BLaER1 (cell line): ENCODE measurements at regions not wholly inside any gene's neighbourhood (a gene's known extent, or its start where the extent isn't known, plus 50 kb on each side); places are given as distances from the start of the nearest gene placed in this dataset.

Experiments used
- H3K27ac ChIP-seq: shearing (Covaris generic); formaldehyde crosslinking; 2 replicates; pipeline ENCODE4 v1.8.1; 2022
- H3K27me3 ChIP-seq: shearing (Covaris generic); formaldehyde crosslinking; 2 replicates; pipeline ENCODE4 v1.8.1; 2022
- H3K36me3 ChIP-seq: shearing (Covaris generic); formaldehyde crosslinking; 2 replicates; pipeline ENCODE4 v1.8.1; 2022
- H3K4me1 ChIP-seq: shearing (Covaris generic); formaldehyde crosslinking; 2 replicates; pipeline ENCODE4 v1.8.1; 2022
- H3K4me2 ChIP-seq: shearing (Covaris generic); formaldehyde crosslinking; 2 replicates; pipeline ENCODE4 v1.8.1; 2022
- H3K4me3 ChIP-seq: shearing (Covaris generic); formaldehyde crosslinking; 2 replicates; pipeline ENCODE4 v1.8.1; 2022
- H3K9ac ChIP-seq: shearing (Covaris generic); formaldehyde crosslinking; 2 replicates; pipeline ENCODE4 v1.8.1; 2022
- H3K9me3 ChIP-seq: shearing (Covaris generic); formaldehyde crosslinking; 2 replicates; pipeline ENCODE4 v1.8.1; 2022
- H4K20me1 ChIP-seq: shearing (Covaris generic); formaldehyde crosslinking; 2 replicates; pipeline ENCODE4 v1.8.1; 2022
- Cebpa-rat ChIP-seq: shearing (Covaris generic); IDR thresholded peaks from 2 replicates; pipeline ENCODE4 v1.8.1; 2022

GRCh38 chr4:145301386-145302080, 121.1 kb upstream of the OTUD4 start:
- peak; percentile 22; the same call in 1 of the 2 replicates for TF ChIP-seq Cebpa-rat
- no peak overlapping the region for H3K9ac ChIP-seq
- peak overlapping the region; percentile 84 for H3K4me2 ChIP-seq
- peak overlapping the region; percentile 74 for H3K27ac ChIP-seq
- no peaks in the 10 kb centered on the region; the same call in 1 of the 2 replicates for H3K36me3 ChIP-seq
- no peak overlapping the region for H3K4me3 ChIP-seq
- no peaks in the 10 kb centered on the region for H4K20me1 ChIP-seq
- H3K27me3 ChIP-seq: no peaks in the 10 kb centered on the region
- H3K4me1 ChIP-seq: peaks cover 75% of the 10 kb centered on the region
- H3K9me3 ChIP-seq: peaks cover 33% of the 10 kb centered on the region

DNA sequence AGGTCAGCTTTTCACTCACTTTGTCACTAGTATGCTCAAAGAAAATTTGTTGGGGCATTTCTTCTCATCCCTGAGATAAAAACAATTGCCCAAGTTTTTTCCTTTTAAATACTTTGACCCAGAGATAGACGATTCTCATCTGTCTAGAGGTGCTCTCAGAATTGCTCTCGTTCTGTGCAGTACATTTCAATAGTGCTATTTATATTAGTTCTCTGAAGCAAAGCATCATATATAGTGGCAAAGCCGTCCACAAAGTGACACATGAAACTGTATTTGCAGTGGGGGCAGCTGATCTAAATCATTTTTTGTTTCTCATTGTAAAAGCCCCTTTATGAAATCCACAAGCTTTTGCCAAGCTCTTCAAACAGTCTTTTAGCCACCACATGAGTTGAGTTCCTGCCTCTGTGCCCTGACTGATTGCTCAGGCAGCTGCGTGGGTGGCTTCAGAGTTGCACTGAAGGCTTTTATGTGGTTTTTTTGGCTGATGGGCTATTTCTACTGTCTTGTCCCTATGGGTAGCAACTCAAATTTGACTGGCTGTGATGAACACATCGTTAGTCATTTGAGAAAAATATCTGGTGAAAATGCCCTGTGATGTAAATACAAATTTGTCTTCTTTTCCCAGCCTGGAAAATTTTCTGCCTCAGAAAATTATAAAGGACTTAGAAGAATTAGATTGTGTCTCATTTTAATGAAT, 119.1 kb upstream of the OTUD4 start:
- Histone ChIP-seq H3K9ac (peak overlapping the region; percentile 59), H3K27ac (peak overlapping the region; percentile 78), H3K36me3 (no peaks in the 10 kb centered on the region; the same call in 1 of the 2 replicates), H4K20me1 (no peaks in the 10 kb centered on the region), H3K9me3 (peaks cover 32% of the 10 kb centered on the region), H3K27me3 (no peaks in the 10 kb centered on the region), H3K4me2 (peak overlapping the region; percentile 84), H3K4me1 (peaks cover 62% of the 10 kb centered on the region), H3K4me3 (peak overlapping the region; percentile 32)
- peak; percentile 89 for TF ChIP-seq Cebpa-rat

DNA sequence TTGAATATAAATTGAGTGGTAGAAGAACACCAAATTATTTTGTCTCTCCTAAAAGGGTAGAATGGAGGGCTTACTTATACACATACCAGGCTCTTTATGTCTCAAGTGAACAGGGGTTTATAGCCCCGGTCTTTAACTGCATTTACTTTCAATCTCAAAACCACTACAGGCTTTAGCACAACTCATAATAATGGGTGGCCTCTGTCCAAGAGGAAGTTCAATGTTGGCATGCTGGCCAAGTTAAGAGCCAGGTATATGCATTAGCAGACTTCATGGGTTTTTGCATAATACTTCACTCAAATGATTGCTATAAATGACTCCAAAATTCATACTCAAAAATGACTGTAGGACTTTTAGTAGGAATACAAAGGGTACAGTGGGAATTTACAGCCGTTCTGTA, 118.5 kb upstream of the OTUD4 start:
- no peak for TF ChIP-seq Cebpa-rat
- H4K20me1 ChIP-seq: no peaks in the 10 kb centered on the region
- H3K4me2 ChIP-seq: peak overlapping the region; percentile 84
- H3K27me3 ChIP-seq: no peaks in the 10 kb centered on the region
- H3K9ac ChIP-seq: peak overlapping the region; percentile 59
- H3K27ac ChIP-seq: peak overlapping the region; percentile 78
- peaks cover 62% of the 10 kb centered on the region for H3K4me1 ChIP-seq
- peaks cover 25% of the 10 kb centered on the region for H3K9me3 ChIP-seq
- peak overlapping the region; percentile 32; the same call in 1 of the 2 replicates for H3K4me3 ChIP-seq
- H3K36me3 ChIP-seq: no peaks in the 10 kb centered on the region; the same call in 1 of the 2 replicates

- peak overlapping the region; percentile 84 for H3K4me2 ChIP-seq
- peaks cover 56% of the 10 kb centered on the region for H3K4me1 ChIP-seq
Observed at GRCh38 chr4:145297556-145297955, 117.2 kb upstream of the OTUD4 start.

DNA sequence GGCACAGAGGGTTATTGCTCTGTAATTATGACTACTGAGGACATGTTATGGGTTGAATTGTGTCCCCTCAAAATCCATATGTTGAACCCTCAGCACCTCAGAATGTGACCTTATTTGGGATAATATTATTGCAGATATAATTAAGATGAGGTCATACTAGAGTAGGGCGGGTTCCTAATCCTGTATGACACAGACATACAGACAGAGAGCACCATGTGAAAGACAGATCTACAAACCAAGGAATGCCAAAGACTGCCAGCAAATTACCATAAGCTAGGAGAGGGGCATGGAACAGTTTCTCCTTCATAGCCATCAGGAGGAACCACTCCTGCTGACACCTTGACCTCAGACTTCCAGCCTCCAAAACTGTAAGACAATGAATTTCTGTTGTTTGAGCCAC, 115.2 kb upstream of the OTUD4 start:
- no peak overlapping the region for H3K4me2 ChIP-seq
- H3K9ac ChIP-seq: no peak overlapping the region
- H3K9me3 ChIP-seq: peaks cover 21% of the 10 kb centered on the region
- no peak overlapping the region for H3K4me3 ChIP-seq
- no peaks in the 10 kb centered on the region for H4K20me1 ChIP-seq
- no peaks in the 10 kb centered on the region for H3K36me3 ChIP-seq
- H3K4me1 ChIP-seq: peaks cover 36% of the 10 kb centered on the region
- no peaks in the 10 kb centered on the region for H3K27me3 ChIP-seq
- no peak for TF ChIP-seq Cebpa-rat
- no peak overlapping the region for H3K27ac ChIP-seq

More at GRCh38 chr4:145297556-145297955, 117.2 kb upstream of the OTUD4 start:
- Histone ChIP-seq H3K9ac (peak overlapping the region; percentile 28; the same call in 1 of the 2 replicates), H3K9me3 (peaks cover 20% of the 10 kb centered on the region), H3K27me3 (no peaks in the 10 kb centered on the region), H3K4me3 (peak overlapping the region; percentile 26; the same call in 1 of the 2 replicates), H3K36me3 (no peaks in the 10 kb centered on the region; the same call in 1 of the 2 replicates), H4K20me1 (no peaks in the 10 kb centered on the region), H3K27ac (peak overlapping the region; percentile 78)
- TF ChIP-seq Cebpa-rat: no peak

DNA sequence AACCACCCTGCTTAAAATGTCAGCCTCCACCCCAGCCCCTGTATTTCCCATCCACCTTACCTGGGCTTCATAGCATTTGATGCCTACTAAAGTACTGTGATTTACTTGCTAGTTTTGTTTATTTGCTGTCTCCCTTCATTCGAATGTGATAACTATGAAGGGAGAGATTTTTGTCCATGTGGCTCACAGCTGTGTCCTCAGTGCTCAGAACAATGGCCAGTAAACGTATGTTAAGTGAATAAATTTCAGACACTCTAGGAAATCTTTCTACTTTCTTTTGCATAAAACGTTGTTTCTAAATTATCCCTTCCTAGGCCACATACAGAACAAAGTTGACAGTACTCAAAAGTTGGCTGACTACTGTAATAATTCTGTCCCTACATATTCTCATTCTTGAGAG, 114.7 kb upstream of the OTUD4 start:
- no peak overlapping the region for H3K4me3 ChIP-seq
- no peak overlapping the region for H3K27ac ChIP-seq
- H3K9me3 ChIP-seq: peaks cover 21% of the 10 kb centered on the region
- H3K9ac ChIP-seq: no peak overlapping the region
- H3K4me2 ChIP-seq: no peak overlapping the region
- H3K4me1 ChIP-seq: peaks cover 31% of the 10 kb centered on the region
- H3K36me3 ChIP-seq: no peaks in the 10 kb centered on the region
- H4K20me1 ChIP-seq: no peaks in the 10 kb centered on the region
- no peaks in the 10 kb centered on the region for H3K27me3 ChIP-seq
- TF ChIP-seq Cebpa-rat: no peak

DNA sequence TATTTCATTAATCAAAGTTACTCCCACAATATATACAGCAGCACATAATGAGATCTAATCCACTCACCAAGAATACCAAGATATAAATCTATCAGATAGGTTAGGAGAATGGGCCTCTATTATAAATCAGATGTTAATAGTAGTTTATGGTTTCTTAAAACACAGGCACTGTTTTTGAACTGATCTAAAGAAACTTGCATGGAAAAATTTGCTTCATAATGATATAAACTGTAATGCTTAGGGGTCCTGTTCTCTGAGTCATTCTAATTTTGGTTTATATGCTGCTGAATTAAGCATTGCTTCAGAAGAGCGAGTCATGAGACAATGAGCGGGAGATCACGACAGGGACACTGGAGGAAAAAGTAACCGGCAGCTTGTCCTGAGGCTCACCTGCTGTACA, 113.3 kb upstream of the OTUD4 start:
- no peak for TF ChIP-seq Cebpa-rat
- H3K4me2 ChIP-seq: no peak overlapping the region
- H3K27ac ChIP-seq: no peak overlapping the region
- H3K4me3 ChIP-seq: no peak overlapping the region
- no peaks in the 10 kb centered on the region for H4K20me1 ChIP-seq
- no peak overlapping the region for H3K9ac ChIP-seq
- no peaks in the 10 kb centered on the region for H3K27me3 ChIP-seq
- peaks cover 21% of the 10 kb centered on the region for H3K9me3 ChIP-seq
- no peaks in the 10 kb centered on the region for H3K36me3 ChIP-seq
- H3K4me1 ChIP-seq: peaks cover 20% of the 10 kb centered on the region

GRCh38 chr4:145290955-145291354, 110.6 kb upstream of the OTUD4 start:
- no peak overlapping the region for H3K4me2 ChIP-seq
- no peaks in the 10 kb centered on the region for H4K20me1 ChIP-seq
- TF ChIP-seq Cebpa-rat: no peak
- H3K27ac ChIP-seq: no peak overlapping the region
- H3K9ac ChIP-seq: no peak overlapping the region
- no peaks in the 10 kb centered on the region for H3K27me3 ChIP-seq
- H3K36me3 ChIP-seq: no peaks in the 10 kb centered on the region
- H3K4me3 ChIP-seq: no peak overlapping the region
- peaks cover 17% of the 10 kb centered on the region for H3K9me3 ChIP-seq
- no peaks in the 10 kb centered on the region for H3K4me1 ChIP-seq

DNA sequence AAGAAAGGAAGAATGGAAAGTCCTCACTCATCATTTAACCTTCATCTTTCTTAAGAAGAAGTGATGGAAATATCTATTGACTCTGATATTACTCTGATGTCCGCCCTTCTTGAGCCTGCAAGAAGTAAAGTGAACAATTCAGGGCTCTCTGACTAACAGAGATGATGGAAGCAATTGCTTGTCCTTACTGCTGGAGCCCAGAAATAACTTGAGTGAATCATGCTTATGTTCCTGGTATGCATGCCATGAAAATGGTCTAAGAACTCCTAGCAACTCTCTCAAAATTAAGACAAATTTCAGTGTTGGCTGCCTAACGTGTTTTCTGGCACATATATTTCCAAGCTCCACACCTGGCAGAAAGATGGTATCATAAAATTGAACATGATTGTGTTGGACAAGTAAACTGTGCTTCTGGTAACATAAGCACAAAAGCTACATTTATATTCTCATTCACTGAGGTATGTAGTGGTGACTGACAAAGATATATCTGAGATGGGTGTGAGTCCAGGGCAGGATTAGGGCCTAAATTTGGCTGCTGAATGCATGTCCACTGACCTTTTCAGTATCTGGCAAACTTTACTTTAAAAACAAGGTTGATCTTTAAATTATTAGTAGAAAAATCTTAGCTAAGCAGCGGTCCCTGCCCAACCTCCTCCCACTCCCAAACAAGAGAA, 109.2 kb upstream of the OTUD4 start:
- Histone ChIP-seq H3K9me3 (peaks cover 9% of the 10 kb centered on the region), H3K4me1 (no peaks in the 10 kb centered on the region), H3K4me2 (no peak overlapping the region), H4K20me1 (no peaks in the 10 kb centered on the region), H3K27me3 (no peaks in the 10 kb centered on the region), H3K27ac (no peak overlapping the region), H3K36me3 (no peaks in the 10 kb centered on the region), H3K4me3 (no peak overlapping the region), H3K9ac (no peak overlapping the region)
- no peak for TF ChIP-seq Cebpa-rat

- Histone ChIP-seq H3K9me3 (peaks cover 6% of the 10 kb centered on the region), H3K27me3 (no peaks in the 10 kb centered on the region), H3K27ac (no peak overlapping the region), H3K4me1 (no peaks in the 10 kb centered on the region), H3K9ac (no peak overlapping the region), H4K20me1 (no peaks in the 10 kb centered on the region), H3K4me2 (no peak overlapping the region), H3K36me3 (no peaks in the 10 kb centered on the region), H3K4me3 (no peak overlapping the region)
- no peak for TF ChIP-seq Cebpa-rat
Observed at GRCh38 chr4:145287351-145287750, 107.0 kb upstream of the OTUD4 start.
